Loucy (cell line): ENCODE measurements at regions not wholly inside any gene's neighbourhood (a gene's known extent, or its start where the extent isn't known, plus 50 kb on each side); places are given as distances from the start of the nearest gene placed in this dataset.

Experiments used
- H2AFZ ChIP-seq: fragments of 200-600 bp; sonication (generic); 2 replicates; pipeline ENCODE4 v1.6.0; 2016; ENCODE audit warnings: antibody characterized with exemption, mild to moderate bottlenecking, low read length, moderate library complexity
- H3F3A ChIP-seq: fragments of 200-600 bp; 2 replicates; pipeline ENCODE4 v1.6.0; 2016; ENCODE audit warnings: antibody characterized with exemption, low read depth, mild to moderate bottlenecking
- H3K27me3 ChIP-seq: fragments of 200-600 bp; sonication (generic); 2 replicates; pipeline ENCODE4 v1.6.1; 2014; ENCODE audit warnings: low read length, mild to moderate bottlenecking; ENCODE audit not compliant: insufficient read depth, poor library complexity, severe bottlenecking
- H3K36me3 ChIP-seq: fragments of 200-600 bp; sonication (generic); 2 replicates; pipeline ENCODE4 v1.6.1; 2016; ENCODE audit warnings: low read length; ENCODE audit not compliant: insufficient read depth
- H3K4me1 ChIP-seq: fragments of 200-600 bp; sonication (generic); 2 replicates; pipeline ENCODE4 v1.5.1; 2014; ENCODE audit warnings: low read length, mild to moderate bottlenecking; ENCODE audit not compliant: insufficient read depth, poor library complexity, severe bottlenecking
- H3K4me2 ChIP-seq: fragments of 200-600 bp; sonication (generic); 2 replicates; pipeline ENCODE4 v1.6.0; 2014; ENCODE audit warnings: antibody characterized with exemption, low read length, low read depth, mild to moderate bottlenecking; ENCODE audit not compliant: poor library complexity, severe bottlenecking
- H3K4me3 ChIP-seq: fragments of 200-600 bp; sonication (generic); 2 replicates; pipeline ENCODE4 v1.5.1; 2014; ENCODE audit warnings: low read length, mild to moderate bottlenecking, mixed read lengths; ENCODE audit not compliant: poor library complexity, severe bottlenecking
- H3K79me2 ChIP-seq: fragments of 200-600 bp; sonication (generic); 2 replicates; pipeline ENCODE4 v1.6.1; 2014; ENCODE audit warnings: low read length; ENCODE audit not compliant: insufficient read depth
- H3K9ac ChIP-seq: fragments of 200-600 bp; sonication (generic); 2 replicates; pipeline ENCODE4 v1.6.0; 2014; ENCODE audit warnings: mild to moderate bottlenecking, low read depth, low read length, moderate library complexity; ENCODE audit not compliant: poor library complexity, severe bottlenecking
- H3K9me2 ChIP-seq: fragments of 200-600 bp; sonication (generic); replicated peaks from 2 replicates; pipeline ENCODE4 v1.6.1; 2016; ENCODE audit warnings: low read depth, low read length, mixed read lengths
- H3K9me3 ChIP-seq: fragments of 200-600 bp; sonication (generic); 2 replicates; pipeline ENCODE4 v1.6.1; 2014; ENCODE audit warnings: mild to moderate bottlenecking, antibody characterized with exemption, low read length, low read depth; ENCODE audit not compliant: insufficient read depth
- H4K20me1 ChIP-seq: fragments of 200-600 bp; sonication (generic); 2 replicates; pipeline ENCODE4 v1.6.0; 2014; ENCODE audit warnings: antibody characterized with exemption, low read length, mild to moderate bottlenecking; ENCODE audit not compliant: insufficient read depth, poor library complexity, severe bottlenecking
- CTCF ChIP-seq: fragments of 200-600 bp; sonication (generic); conservative IDR thresholded peaks from 2 replicates; pipeline ENCODE4 v1.5.1; 2014; ENCODE audit warnings: mild to moderate bottlenecking, antibody characterized with exemption, low read length
- EZH2phosphoT487 ChIP-seq: fragments of 200-600 bp; IDR thresholded peaks from 2 replicates; pipeline ENCODE4 v1.6.1; 2018; ENCODE audit warnings: antibody characterized with exemption, mild to moderate bottlenecking, moderate library complexity, borderline replicate concordance

GRCh38 chr3:8205881-8206280 lies 295.7 kb upstream of the LMCD1 start:
- Histone ChIP-seq H4K20me1 (no peaks in the 10 kb centered on the region), H3K9me2 (no peaks in the 10 kb centered on the region), H3K9ac (no peak overlapping the region), H3K4me1 (no peaks in the 10 kb centered on the region), H3K4me2 (no peak overlapping the region), H2AFZ (no peak overlapping the region), H3K9me3 (no peaks in the 10 kb centered on the region), H3K79me2 (no peaks in the 10 kb centered on the region), H3K36me3 (no peaks in the 10 kb centered on the region), H3F3A (no peaks in the 10 kb centered on the region), H3K4me3 (no peak overlapping the region), H3K27me3 (no peaks in the 10 kb centered on the region)
- TF ChIP-seq CTCF = no peak
- TF ChIP-seq EZH2phosphoT487 = no peak

GRCh38 chr3:8206971-8207617 lies 294.5 kb upstream of the LMCD1 start:
- no peaks in the 10 kb centered on the region for H3K9me3 ChIP-seq
- no peaks in the 10 kb centered on the region for H3K9me2 ChIP-seq
- H3K27me3 ChIP-seq = no peaks in the 10 kb centered on the region
- no peak overlapping the region for H2AFZ ChIP-seq
- H3F3A ChIP-seq = no peaks in the 10 kb centered on the region
- TF ChIP-seq EZH2phosphoT487 (no peak), CTCF (no peak)
- H4K20me1 ChIP-seq = no peaks in the 10 kb centered on the region
- H3K4me2 ChIP-seq = no peak overlapping the region
- no peaks in the 10 kb centered on the region for H3K4me1 ChIP-seq
- no peak overlapping the region for H3K9ac ChIP-seq
- no peaks in the 10 kb centered on the region for H3K79me2 ChIP-seq
- H3K36me3 ChIP-seq = no peaks in the 10 kb centered on the region
- H3K4me3 ChIP-seq = no peak overlapping the region

- no peak overlapping the region for H2AFZ ChIP-seq
- no peak overlapping the region for H3K4me2 ChIP-seq
- no peaks in the 10 kb centered on the region for H3K36me3 ChIP-seq
- no peaks in the 10 kb centered on the region for H3K9me2 ChIP-seq
- no peak overlapping the region for H3K9ac ChIP-seq
- H3K9me3 ChIP-seq = no peaks in the 10 kb centered on the region
- H3K79me2 ChIP-seq = no peaks in the 10 kb centered on the region
- no peaks in the 10 kb centered on the region for H4K20me1 ChIP-seq
- H3K4me1 ChIP-seq = no peaks in the 10 kb centered on the region
- H3K4me3 ChIP-seq = no peak overlapping the region
- TF ChIP-seq CTCF (no peak), EZH2phosphoT487 (no peak)
- no peaks in the 10 kb centered on the region for H3K27me3 ChIP-seq
- H3F3A ChIP-seq = no peaks in the 10 kb centered on the region
These were observed 290.7 kb upstream of the LMCD1 start for GRCh38 chr3:8210882-8211341.
